ENCODE measurements at regions not wholly inside any gene's neighbourhood (a gene's known extent, or its start where the extent isn't known, plus 50 kb on each side); places are given as distances from the start of the nearest gene placed in this dataset.
"Not testable (repeated sequence)": the region's sequence is repeated elsewhere in the genome, so short reads cannot be mapped to it uniquely, and the experiment has no call there.

- no peak for DNase-seq
Measured at GRCh38 chr1:119191325-119191724, 50.9 kb upstream of the WARS2 start.

- no peak for DNase-seq
Measured at GRCh38 chr1:119204197-119204960, 63.9 kb upstream of the WARS2 start.

- DNase-seq: no peak
Measured at GRCh38 chr1:119204961-119205357, 64.5 kb upstream of the WARS2 start.

- DNase-seq: no peak
Measured at GRCh38 chr1:119209061-119209460, 68.6 kb upstream of the WARS2 start.

- no peak for DNase-seq
Measured at GRCh38 chr1:119209596-119210295, 69.3 kb upstream of the WARS2 start.

GRCh38 chr1:119210296-119210649 lies 69.8 kb upstream of the WARS2 start:
- DNase-seq: no peak

GRCh38 chr1:119213213-119213612 lies 72.8 kb upstream of the WARS2 start:
- not testable (repeated sequence) for DNase-seq

- not testable (repeated sequence) for DNase-seq
Measured at GRCh38 chr1:119214961-119215360, 74.5 kb upstream of the WARS2 start.

GRCh38 chr1:119217309-119217828 lies 76.9 kb upstream of the WARS2 start:
- no peak for DNase-seq

- DNase-seq: no peak
Measured at GRCh38 chr1:119219711-119220110, 79.3 kb upstream of the WARS2 start.

GRCh38 chr1:119220991-119221390 lies 80.5 kb upstream of the WARS2 start:
- DNase-seq: no peak

- no peak for DNase-seq
Measured at GRCh38 chr1:119222271-119222670, 81.8 kb upstream of the WARS2 start.

- no peak for DNase-seq
Measured at GRCh38 chr1:119225265-119225664, 84.8 kb upstream of the WARS2 start.

GRCh38 chr1:119225831-119226230 lies 85.4 kb upstream of the WARS2 start:
- no peak for DNase-seq

GRCh38 chr1:119226321-119226720 lies 85.9 kb upstream of the WARS2 start:
- no peak for DNase-seq

- no peak for DNase-seq
Measured at GRCh38 chr1:119226913-119227312, 86.5 kb upstream of the WARS2 start.

- DNase-seq: no peak
Measured at GRCh38 chr1:119227456-119227855, 87.0 kb upstream of the WARS2 start.

GRCh38 chr1:119228335-119229080 lies 88.1 kb upstream of the WARS2 start:
- DNase-seq: no peak

- no peak for DNase-seq
Measured at GRCh38 chr1:119235120-119235519, 94.7 kb upstream of the WARS2 start.

GRCh38 chr1:119245881-119246280 lies 105.4 kb upstream of the WARS2 start:
- DNase-seq: no peak

GRCh38 chr1:119249283-119249682 lies 108.8 kb upstream of the WARS2 start:
- DNase-seq: no peak

- DNase-seq: no peak
Measured at GRCh38 chr1:119250299-119250698, 109.8 kb upstream of the WARS2 start.

GRCh38 chr1:119251751-119252150 lies 111.3 kb upstream of the WARS2 start:
- DNase-seq: no peak

- no peak for DNase-seq
Measured at GRCh38 chr1:119253366-119253765, 112.9 kb upstream of the WARS2 start.

Data from CD4-positive, alpha-beta T cell treated with Interleukin-6 for 4 hours (primary cell).